ENCODE measurements at regions not wholly inside any gene's neighbourhood (a gene's known extent, or its start where the extent isn't known, plus 50 kb on each side); places are given as distances from the start of the nearest gene placed in this dataset.
"Not testable (repeated sequence)": the region's sequence is repeated elsewhere in the genome, so short reads cannot be mapped to it uniquely, and the experiment has no call there.

GRCh38 chr1:95615421-95615820 lies 381.4 kb downstream of the RWDD3 start:
- DNase-seq (ENCODE audit: low spot score): no peak

GRCh38 chr1:95620076-95620475 lies 386.1 kb downstream of the RWDD3 start:
- DNase-seq (ENCODE audit: low spot score): no peak

- DNase-seq (ENCODE audit: low spot score): no peak
Observed at GRCh38 chr1:95622609-95623008, 388.6 kb downstream of the RWDD3 start.

GRCh38 chr1:95625224-95625623 lies 391.2 kb downstream of the RWDD3 start:
- DNase-seq (ENCODE audit: low spot score): no peak

GRCh38 chr1:95627244-95627643 lies 393.2 kb downstream of the RWDD3 start:
- no peak for DNase-seq (ENCODE audit: low spot score)

GRCh38 chr1:95631695-95632094 lies 397.7 kb downstream of the RWDD3 start:
- no peak for DNase-seq (ENCODE audit: low spot score)

- no peak for DNase-seq (ENCODE audit: low spot score)
Observed at GRCh38 chr1:95635811-95636210, 401.8 kb downstream of the RWDD3 start.

- no peak for DNase-seq (ENCODE audit: low spot score)
Observed at GRCh38 chr1:95636897-95637296, 402.9 kb downstream of the RWDD3 start.

- DNase-seq (ENCODE audit: low spot score): no peak
Observed at GRCh38 chr1:95640746-95641145, 406.7 kb downstream of the RWDD3 start.

GRCh38 chr1:95641386-95641785 lies 407.4 kb downstream of the RWDD3 start:
- no peak for DNase-seq (ENCODE audit: low spot score)

GRCh38 chr1:95642035-95642434 lies 408.0 kb downstream of the RWDD3 start:
- no peak for DNase-seq (ENCODE audit: low spot score)

- no peak for DNase-seq (ENCODE audit: low spot score)
Observed at GRCh38 chr1:95643071-95643470, 409.1 kb downstream of the RWDD3 start.

GRCh38 chr1:95645126-95645525 lies 411.1 kb downstream of the RWDD3 start:
- DNase-seq (ENCODE audit: low spot score): not testable (repeated sequence)

GRCh38 chr1:95650631-95651030 lies 416.6 kb downstream of the RWDD3 start:
- no peak for DNase-seq (ENCODE audit: low spot score)

- DNase-seq (ENCODE audit: low spot score): no peak
Observed at GRCh38 chr1:95652423-95652965, 418.5 kb downstream of the RWDD3 start.

GRCh38 chr1:95653618-95654017 lies 419.6 kb downstream of the RWDD3 start:
- no peak for DNase-seq (ENCODE audit: low spot score)

GRCh38 chr1:95655321-95656020 lies 421.5 kb downstream of the RWDD3 start:
- no peak for DNase-seq (ENCODE audit: low spot score)

- DNase-seq (ENCODE audit: low spot score): no peak
Observed at GRCh38 chr1:95657248-95657647, 423.2 kb downstream of the RWDD3 start.

GRCh38 chr1:95659166-95659565 lies 425.2 kb downstream of the RWDD3 start:
- no peak for DNase-seq (ENCODE audit: low spot score)

- no peak for DNase-seq (ENCODE audit: low spot score)
Observed at GRCh38 chr1:95659588-95659987, 425.6 kb downstream of the RWDD3 start.

- no peak for DNase-seq (ENCODE audit: low spot score)
Observed at GRCh38 chr1:95660736-95661135, 426.7 kb downstream of the RWDD3 start.

GRCh38 chr1:95663530-95663929 lies 429.5 kb downstream of the RWDD3 start:
- not testable (repeated sequence) for DNase-seq (ENCODE audit: low spot score)

GRCh38 chr1:95668165-95668564 lies 434.2 kb downstream of the RWDD3 start:
- no peak for DNase-seq (ENCODE audit: low spot score)

GRCh38 chr1:95669638-95670037 lies 435.6 kb downstream of the RWDD3 start:
- not testable (repeated sequence) for DNase-seq (ENCODE audit: low spot score)

Data from LoVo (cell line).